A673 (cell line): ENCODE measurements at regions not wholly inside any gene's neighbourhood (a gene's known extent, or its start where the extent isn't known, plus 50 kb on each side); places are given as distances from the start of the nearest gene placed in this dataset.

Experiments used
- BruUV-seq: library from RNA; stranded (reverse); fragments of 400-500 nt; replicated peaks from 2 replicates; lab custom pipeline; 2021; lab: Mats Ljungman, UMichigan
- CTCF ChIA-PET: fragments of 300-600 bp; sonication (Branson Sonifier 250); formaldehyde crosslinking; loops from one replicate; lab custom pipeline; 2022; ENCODE audit warnings: antibody characterized with exemption; lab: Charles Lee
- POLR2A ChIA-PET: fragments of 300-600 bp; sonication (Branson Sonifier 250); formaldehyde crosslinking; loops from one replicate; lab custom pipeline; 2022; ENCODE audit warnings: antibody characterized with exemption; ENCODE audit not compliant: low non-redundant PET; lab: Charles Lee
- DNase-seq: peaks from one replicate; pipeline ENCODE4 v3.0.0-alpha.2; 2015; ENCODE audit warnings: low spot score
- H3K27ac ChIP-seq: fragments of 200-600 bp; sonication (generic); 2 replicates; pipeline ENCODE4 v1.5.1; 2016; ENCODE audit warnings: mixed run types, low read depth, mild to moderate bottlenecking, mixed read lengths, antibody characterized with exemption, low read length; ENCODE audit not compliant: poor library complexity, severe bottlenecking
- H3K27me3 ChIP-seq: fragments of 200-600 bp; sonication (generic); replicated peaks from 2 replicates; pipeline ENCODE4 v1.6.1; 2017; ENCODE audit warnings: mixed run types, low read depth, mild to moderate bottlenecking, mixed read lengths, antibody characterized with exemption, low read length; ENCODE audit not compliant: insufficient read depth, poor library complexity
- H3K36me3 ChIP-seq: fragments of 200-600 bp; sonication (generic); 2 replicates; pipeline ENCODE4 v1.6.1; 2016; ENCODE audit warnings: mixed run types, mild to moderate bottlenecking, mixed read lengths, antibody characterized with exemption, low read length; ENCODE audit not compliant: insufficient read depth, poor library complexity, severe bottlenecking
- H3K4me1 ChIP-seq: fragments of 200-600 bp; sonication (generic); 2 replicates; pipeline ENCODE4 v1.6.1; 2017; ENCODE audit warnings: mixed run types, mild to moderate bottlenecking, mixed read lengths, antibody characterized with exemption, low read length; ENCODE audit not compliant: insufficient read depth, poor library complexity, severe bottlenecking
- H3K4me3 ChIP-seq: fragments of 200-600 bp; sonication (generic); 2 replicates; pipeline ENCODE4 v1.5.1; 2016; ENCODE audit warnings: low read depth, mixed run types, mild to moderate bottlenecking, mixed read lengths, low read length; ENCODE audit not compliant: poor library complexity, severe bottlenecking
- H3K9me3 ChIP-seq: fragments of 200-600 bp; sonication (generic); 2 replicates; pipeline ENCODE4 v1.6.1; 2016; ENCODE audit warnings: mixed run types, low read depth, mild to moderate bottlenecking, mixed read lengths, antibody characterized with exemption, low read length; ENCODE audit not compliant: poor library complexity, severe bottlenecking
- CTCF ChIP-seq: fragments of 300-800, 200-600 bp; sonication (generic); conservative IDR thresholded peaks from 2 replicates; pipeline ENCODE4 v1.5.1; 2017; ENCODE audit warnings: low read depth, mild to moderate bottlenecking, antibody characterized with exemption, low read length, moderate library complexity, mixed read lengths
- EZH2 ChIP-seq: fragments of 200-600 bp; sonication (generic); IDR thresholded peaks from 2 replicates; pipeline ENCODE4 v1.6.1; 2017; ENCODE audit warnings: borderline replicate concordance, low read depth, mild to moderate bottlenecking, mixed read lengths, antibody characterized with exemption, low read length; ENCODE audit not compliant: poor library complexity, severe bottlenecking
- intact Hi-C: fragments of 100-400 bp; cut with micrococcal nuclease; formaldehyde crosslinking; loops from one replicate; pipeline ENCODE4 v1.10.0; 2022; ENCODE audit not compliant: unreplicated experiment

GRCh38 chr19:31118287-31118955 lies 230.8 kb downstream of the TSHZ3 start:
- no peaks in the 10 kb centered on the region for H3K36me3 ChIP-seq
- intact Hi-C loops = no loop called here
- H3K27me3 ChIP-seq = no peaks in the 10 kb centered on the region
- TF ChIP-seq CTCF (no peak), EZH2 (no peak)
- no peak overlapping the region for H3K4me3 ChIP-seq
- peaks cover 4% of the 10 kb centered on the region for H3K4me1 ChIP-seq
- ChIA-PET CTCF (no interaction called here), POLR2A (no interaction called here)
- H3K9me3 ChIP-seq = no peaks in the 10 kb centered on the region
- no TSS peak for BruUV-seq
- no peak overlapping the region for H3K27ac ChIP-seq
- DNase-seq = no peak

GRCh38 chr19:31114585-31114984 lies 234.7 kb downstream of the TSHZ3 start:
- Histone ChIP-seq H3K9me3 (no peaks in the 10 kb centered on the region), H3K36me3 (no peaks in the 10 kb centered on the region), H3K27me3 (no peaks in the 10 kb centered on the region), H3K4me3 (no peak overlapping the region), H3K27ac (no peak overlapping the region), H3K4me1 (peaks cover 4% of the 10 kb centered on the region)
- TF ChIP-seq CTCF (no peak), EZH2 (no peak)
- POLR2A ChIA-PET = no interaction called here
- no TSS peak for BruUV-seq
- CTCF ChIA-PET = no interaction called here
- DNase-seq = no peak
- intact Hi-C loops = no loop called here

GRCh38 chr19:31113293-31113692 lies 235.9 kb downstream of the TSHZ3 start:
- Histone ChIP-seq H3K27me3 (no peaks in the 10 kb centered on the region), H3K9me3 (no peaks in the 10 kb centered on the region), H3K27ac (no peak overlapping the region), H3K4me3 (no peak overlapping the region), H3K36me3 (no peaks in the 10 kb centered on the region), H3K4me1 (no peaks in the 10 kb centered on the region)
- no TSS peak for BruUV-seq
- TF ChIP-seq CTCF (no peak), EZH2 (no peak)
- intact Hi-C loops = no loop called here
- ChIA-PET POLR2A (no interaction called here), CTCF (no interaction called here)
- no peak for DNase-seq
